ENCODE measurements at regions not wholly inside any gene's neighbourhood (a gene's known extent, or its start where the extent isn't known, plus 50 kb on each side); places are given as distances from the start of the nearest gene placed in this dataset.

DNA sequence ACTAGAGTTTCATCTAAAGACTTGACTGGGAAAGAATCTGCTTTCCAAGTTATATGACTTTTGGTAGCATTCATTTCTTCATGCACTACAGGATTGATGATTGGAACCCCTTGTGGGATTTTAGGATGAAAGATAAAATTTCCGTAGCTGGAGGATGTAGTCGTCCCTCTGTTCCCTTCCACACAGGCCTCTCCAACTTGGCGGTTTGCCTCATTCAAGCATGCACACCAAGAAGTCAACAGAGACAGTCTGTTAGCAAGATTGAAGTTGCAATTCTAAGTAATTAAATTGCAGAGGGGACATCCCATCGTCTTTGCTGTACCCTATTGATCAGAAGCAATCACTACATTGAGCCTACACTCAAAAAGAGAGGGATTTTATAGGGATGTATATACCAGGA lies 777.4 kb upstream of the HS3ST1 start:
- in situ Hi-C loops (cut with HindIII; ENCODE audit: low sequenced_read_pairs): no loop called here
- no peak for DNase-seq (ENCODE audit: low spot score)

DNA sequence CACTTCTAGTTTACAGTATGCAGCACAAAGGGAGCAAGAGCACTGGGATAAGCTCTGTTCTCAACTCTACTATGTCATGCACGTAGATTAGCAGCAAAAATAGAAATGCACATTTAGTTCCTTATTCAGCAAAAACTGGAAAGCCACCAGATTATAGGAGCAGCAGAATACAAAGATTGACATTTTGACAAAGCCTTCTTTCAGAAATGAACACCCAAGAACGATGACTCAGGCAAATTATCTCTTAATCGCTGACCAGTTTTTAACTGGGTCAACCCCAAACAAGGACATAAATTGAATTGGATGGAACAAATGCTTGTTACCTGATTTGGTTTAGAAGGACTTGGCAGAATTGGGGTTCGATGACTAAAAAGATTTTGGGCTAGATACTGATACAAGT lies 775.3 kb upstream of the HS3ST1 start:
- in situ Hi-C loops (cut with HindIII; ENCODE audit: low sequenced_read_pairs): no loop called here
- DNase-seq (ENCODE audit: low spot score): no peak

GRCh38 chr4:12200226-12200625 lies 771.5 kb upstream of the HS3ST1 start:
- in situ Hi-C loops (cut with HindIII; ENCODE audit: low sequenced_read_pairs): no loop called here

GRCh38 chr4:12186526-12186925 lies 757.8 kb upstream of the HS3ST1 start:
- in situ Hi-C loops (cut with HindIII; ENCODE audit: low sequenced_read_pairs): no loop called here
- DNase-seq (ENCODE audit: low spot score): no peak

More at GRCh38 chr4:12200226-12200625, 771.5 kb upstream of the HS3ST1 start:
- DNase-seq (ENCODE audit: low spot score): no peak

GRCh38 chr4:12178614-12179610 lies 750.2 kb upstream of the HS3ST1 start:
- in situ Hi-C loops (cut with HindIII; ENCODE audit: low sequenced_read_pairs): no loop called here
- no peak for DNase-seq (ENCODE audit: low spot score)

DNA sequence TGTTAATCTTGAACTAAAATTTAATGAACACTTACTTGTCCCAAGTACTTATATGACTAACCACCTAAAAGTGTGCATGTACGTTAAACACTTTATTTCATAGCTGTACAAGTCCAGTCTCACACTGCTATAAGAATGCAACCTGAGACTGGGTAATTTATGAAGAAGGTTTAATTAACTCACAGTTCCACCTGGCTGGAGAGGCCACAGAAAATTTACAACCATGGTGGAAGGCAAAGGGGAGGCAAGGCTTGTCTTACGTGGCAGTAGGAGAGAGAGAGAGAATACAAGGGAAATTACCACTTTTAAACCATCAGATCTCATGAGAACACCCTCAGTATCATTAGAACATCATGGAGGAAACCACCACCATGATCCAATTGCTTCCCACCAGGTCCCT lies 748.7 kb upstream of the HS3ST1 start:
- no peak for DNase-seq (ENCODE audit: low spot score)
- in situ Hi-C loops (cut with HindIII; ENCODE audit: low sequenced_read_pairs): no loop called here

DNA sequence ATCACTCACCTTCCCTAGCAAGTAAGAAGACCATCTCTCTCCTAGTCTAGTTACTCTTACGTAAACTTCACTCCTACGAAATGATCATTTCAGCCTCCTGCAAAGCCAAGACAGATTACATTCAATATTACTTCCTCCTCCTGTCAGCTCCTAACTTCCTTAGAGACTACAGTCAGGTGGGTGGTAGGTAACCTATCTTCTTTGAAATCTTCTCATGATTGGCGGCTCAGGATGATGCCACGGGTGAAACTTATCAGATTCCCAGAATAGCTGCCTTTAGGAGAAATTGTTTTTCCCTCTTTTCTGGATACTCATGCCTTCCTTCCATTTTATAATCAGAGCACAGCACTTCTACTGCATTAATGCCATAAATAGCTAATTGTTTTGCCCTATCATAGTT lies 744.8 kb upstream of the HS3ST1 start:
- no peak for DNase-seq (ENCODE audit: low spot score)
- in situ Hi-C loops (cut with HindIII; ENCODE audit: low sequenced_read_pairs): no loop called here

DNA sequence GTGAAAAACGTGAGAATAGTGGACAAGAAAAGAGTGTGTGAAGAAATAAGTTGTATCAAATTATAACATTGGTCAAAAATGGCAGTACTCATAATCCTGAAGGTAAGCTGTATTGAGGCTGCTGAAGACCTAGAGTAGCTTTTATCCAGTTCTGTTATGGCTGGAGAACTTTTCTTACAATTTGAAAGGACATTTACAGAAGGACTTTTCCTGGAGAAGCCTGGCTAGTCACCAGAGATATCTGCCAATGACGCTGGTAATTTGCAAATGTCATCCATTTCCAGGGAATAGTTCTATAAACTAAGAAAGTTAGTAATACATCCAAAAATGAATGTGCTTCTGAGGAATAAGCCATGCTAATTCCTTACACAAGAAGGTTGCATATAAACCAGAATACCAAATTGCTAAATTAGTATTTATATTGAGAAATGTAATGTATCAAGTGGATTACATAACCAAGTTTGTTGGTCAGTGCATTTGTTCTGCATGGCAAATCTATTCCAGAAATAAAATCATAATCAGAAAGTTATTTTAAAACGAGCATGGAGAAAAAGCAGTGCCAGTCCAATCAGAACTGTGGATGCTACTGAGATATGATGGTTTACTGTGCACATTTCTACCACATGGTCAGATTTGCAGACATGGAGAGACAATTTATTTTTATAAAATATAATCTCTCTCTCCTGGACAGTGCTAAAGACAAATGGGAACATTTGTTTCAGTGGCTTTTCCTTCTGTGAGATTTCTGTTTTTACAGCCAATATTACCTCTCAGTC lies 743.7 kb upstream of the HS3ST1 start:
- no peak for DNase-seq (ENCODE audit: low spot score)
- in situ Hi-C loops (cut with HindIII; ENCODE audit: low sequenced_read_pairs): no loop called here

DNA sequence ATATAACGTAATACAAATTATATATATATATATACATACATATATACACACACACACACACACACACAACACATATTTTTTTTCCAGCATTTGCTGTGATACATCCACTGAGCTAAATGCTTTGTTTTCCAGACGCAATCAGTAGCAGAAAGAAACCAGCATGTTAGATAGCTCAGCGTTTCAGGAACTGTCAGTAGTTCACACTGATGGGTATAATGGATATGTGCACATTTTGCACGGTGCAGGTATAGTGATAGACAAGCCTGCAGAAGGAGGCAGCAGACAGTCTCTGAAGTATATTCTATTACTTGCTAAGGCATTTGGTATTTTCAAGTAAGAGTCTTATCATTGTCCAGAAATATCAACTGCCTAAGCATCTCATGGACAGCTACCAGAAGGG lies 741.6 kb upstream of the HS3ST1 start:
- DNase-seq (ENCODE audit: low spot score): no peak
- in situ Hi-C loops (cut with HindIII; ENCODE audit: low sequenced_read_pairs): no loop called here

- DNase-seq (ENCODE audit: low spot score): no peak
- in situ Hi-C loops (cut with HindIII; ENCODE audit: low sequenced_read_pairs): no loop called here
Observed at GRCh38 chr4:12165616-12166015, 736.9 kb upstream of the HS3ST1 start.

- in situ Hi-C loops (cut with HindIII; ENCODE audit: low sequenced_read_pairs): no loop called here
- no peak for DNase-seq (ENCODE audit: low spot score)
Observed at GRCh38 chr4:12146339-12146738, 717.6 kb upstream of the HS3ST1 start.

GRCh38 chr4:12145768-12146167 lies 717.1 kb upstream of the HS3ST1 start:
- in situ Hi-C loops (cut with HindIII; ENCODE audit: low sequenced_read_pairs): no loop called here
- DNase-seq (ENCODE audit: low spot score): no peak

- in situ Hi-C loops (cut with HindIII; ENCODE audit: low sequenced_read_pairs): no loop called here
- DNase-seq (ENCODE audit: low spot score): no peak
Observed at GRCh38 chr4:12145106-12145505, 716.4 kb upstream of the HS3ST1 start.

- in situ Hi-C loops (cut with HindIII; ENCODE audit: low sequenced_read_pairs): no loop called here
- DNase-seq (ENCODE audit: low spot score): no peak
Observed at GRCh38 chr4:12144051-12144450, 715.4 kb upstream of the HS3ST1 start.

- in situ Hi-C loops (cut with HindIII; ENCODE audit: low sequenced_read_pairs): no loop called here
- DNase-seq (ENCODE audit: low spot score): no peak
Observed at GRCh38 chr4:12140864-12141263, 712.2 kb upstream of the HS3ST1 start.

- in situ Hi-C loops (cut with HindIII; ENCODE audit: low sequenced_read_pairs): no loop called here
- DNase-seq (ENCODE audit: low spot score): no peak
Observed at GRCh38 chr4:12139296-12139695, 710.6 kb upstream of the HS3ST1 start.

DNA sequence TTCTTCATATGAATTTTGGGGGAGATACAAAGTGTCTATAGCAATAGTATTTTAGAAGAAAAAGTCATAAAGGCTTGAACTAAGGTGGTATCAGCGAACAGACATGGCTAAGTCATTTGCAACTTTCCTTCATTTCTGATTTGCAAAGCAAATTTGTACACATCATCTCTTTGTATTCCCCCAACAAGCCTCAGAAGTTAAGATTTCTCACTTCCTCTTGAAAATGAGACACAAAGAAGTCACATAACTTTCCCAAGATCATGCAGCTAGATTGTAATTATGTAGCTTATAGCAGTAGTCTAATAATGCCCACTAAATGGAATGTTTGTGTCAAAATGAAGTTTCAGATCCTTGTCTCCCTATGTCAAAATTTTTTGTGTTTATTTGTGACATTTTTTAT lies 709.8 kb upstream of the HS3ST1 start:
- in situ Hi-C loops (cut with HindIII; ENCODE audit: low sequenced_read_pairs): no loop called here
- no peak for DNase-seq (ENCODE audit: low spot score)

- in situ Hi-C loops (cut with HindIII; ENCODE audit: low sequenced_read_pairs): no loop called here
- DNase-seq (ENCODE audit: low spot score): no peak
Observed at GRCh38 chr4:12137575-12137974, 708.9 kb upstream of the HS3ST1 start.

- in situ Hi-C loops (cut with HindIII; ENCODE audit: low sequenced_read_pairs): no loop called here
- DNase-seq (ENCODE audit: low spot score): no peak
Observed at GRCh38 chr4:12126474-12126873, 697.8 kb upstream of the HS3ST1 start.

DNA sequence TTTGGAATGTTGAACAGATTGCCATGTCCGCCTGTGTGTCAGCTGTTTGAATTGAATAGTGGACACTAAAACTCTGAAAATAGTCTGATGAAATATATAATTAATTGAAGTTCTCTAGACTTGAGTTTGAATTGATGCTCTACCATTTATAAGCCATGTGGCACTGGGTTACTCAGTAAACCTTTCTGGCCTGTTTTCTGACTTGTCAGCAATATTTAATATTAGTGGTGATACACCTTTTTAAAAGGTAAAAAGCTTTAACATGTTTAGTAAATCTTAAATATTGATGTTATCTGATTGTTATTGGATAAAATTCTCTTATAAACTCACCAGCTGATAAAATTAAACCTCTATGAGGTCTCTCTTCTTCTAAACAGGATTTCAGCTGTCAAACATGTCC lies 695.4 kb upstream of the HS3ST1 start:
- in situ Hi-C loops (cut with HindIII; ENCODE audit: low sequenced_read_pairs): no loop called here
- DNase-seq (ENCODE audit: low spot score): no peak

All from G401 (cell line).